ENCODE measurements at regions not wholly inside any gene's neighbourhood (a gene's known extent, or its start where the extent isn't known, plus 50 kb on each side); places are given as distances from the start of the nearest gene placed in this dataset.
"Not testable (repeated sequence)": the region's sequence is repeated elsewhere in the genome, so short reads cannot be mapped to it uniquely, and the experiment has no call there.

- no peaks in the 10 kb centered on the region for H3K27me3 ChIP-seq (ENCODE audit: control insufficient read depth, insufficient read depth)
- DNase-seq (no peak), ATAC-seq (no peak)
- no peak overlapping the region for H3K4me3 ChIP-seq (ENCODE audit: low read length)
- no peaks in the 10 kb centered on the region for H3K4me1 ChIP-seq (ENCODE audit: control insufficient read depth, insufficient read depth, low read length)
- H3K9me3 ChIP-seq (ENCODE audit: control insufficient read depth, low read length): no peaks in the 10 kb centered on the region
- no peak overlapping the region for H3K27ac ChIP-seq (ENCODE audit: low read length)
- intact Hi-C loops (cut with DNase I): no loop called here
Observed at GRCh38 chr7:124183649-124184048, 150.8 kb upstream of the TMEM229A start.

GRCh38 chr7:124179641-124180040 lies 146.8 kb upstream of the TMEM229A start:
- no peak for ATAC-seq
- 92% methylated on average over 2 of the region's 2 CpGs for WGBS

GRCh38 chr7:124177891-124178290 lies 145.0 kb upstream of the TMEM229A start:
- Histone ChIP-seq H3K9me3 (ENCODE audit: control insufficient read depth, low read length) (no peaks in the 10 kb centered on the region), H3K27me3 (ENCODE audit: control insufficient read depth, insufficient read depth) (no peaks in the 10 kb centered on the region), H3K4me1 (ENCODE audit: control insufficient read depth, insufficient read depth, low read length) (no peaks in the 10 kb centered on the region), H3K4me3 (ENCODE audit: low read length) (no peak overlapping the region), H3K27ac (ENCODE audit: low read length) (no peak overlapping the region)
- DNase-seq (no peak), ATAC-seq (no peak)
- intact Hi-C loops (cut with DNase I): no loop called here

More at GRCh38 chr7:124179641-124180040, 146.8 kb upstream of the TMEM229A start:
- no peak overlapping the region for H3K27ac ChIP-seq (ENCODE audit: low read length)
- H3K9me3 ChIP-seq (ENCODE audit: control insufficient read depth, low read length): no peaks in the 10 kb centered on the region
- DNase-seq: no peak
- no peaks in the 10 kb centered on the region for H3K27me3 ChIP-seq (ENCODE audit: control insufficient read depth, insufficient read depth)
- no peaks in the 10 kb centered on the region for H3K4me1 ChIP-seq (ENCODE audit: control insufficient read depth, insufficient read depth, low read length)
- H3K4me3 ChIP-seq (ENCODE audit: low read length): no peak overlapping the region
- intact Hi-C loops (cut with DNase I): no loop called here

GRCh38 chr7:124171812-124172211 lies 138.9 kb upstream of the TMEM229A start:
- 95% methylated on average over 3 of the region's 3 CpGs for WGBS

GRCh38 chr7:124171068-124171467 lies 138.2 kb upstream of the TMEM229A start:
- DNase-seq (peak in 1 of 3 donors; percentile 40), ATAC-seq (no peak)
- Histone ChIP-seq H3K4me3 (ENCODE audit: low read length) (no peak overlapping the region), H3K27ac (ENCODE audit: low read length) (no peak overlapping the region), H3K4me1 (ENCODE audit: control insufficient read depth, insufficient read depth, low read length) (no peaks in the 10 kb centered on the region), H3K9me3 (ENCODE audit: control insufficient read depth, low read length) (no peaks in the 10 kb centered on the region), H3K27me3 (ENCODE audit: control insufficient read depth, insufficient read depth) (no peaks in the 10 kb centered on the region)
- 42% methylated on average over 1 of the region's 1 CpG for WGBS
- intact Hi-C loops (cut with DNase I): loop anchor here in 1 of 4 donors (5.0 kb wide), 1 partner anchor 611 kb away; no protein-coding TSS in a partner anchor

More at GRCh38 chr7:124171812-124172211, 138.9 kb upstream of the TMEM229A start:
- not testable (repeated sequence) for H3K27ac ChIP-seq (ENCODE audit: low read length); H3K27me3 ChIP-seq (ENCODE audit: control insufficient read depth, insufficient read depth); DNase-seq; H3K4me1 ChIP-seq (ENCODE audit: control insufficient read depth, insufficient read depth, low read length); H3K4me3 ChIP-seq (ENCODE audit: low read length); H3K9me3 ChIP-seq (ENCODE audit: control insufficient read depth, low read length); ATAC-seq
- intact Hi-C loops (cut with DNase I): loop anchor here in 1 of 4 donors (5.0 kb wide), 1 partner anchor 610 kb away; no protein-coding TSS in a partner anchor

- intact Hi-C loops (cut with DNase I): loop anchor here in 1 of 4 donors (10.0 kb wide), 1 partner anchor 616 kb away; no protein-coding TSS in a partner anchor
- 36% methylated on average over 2 of the region's 2 CpGs for WGBS
- Histone ChIP-seq H3K27ac (ENCODE audit: low read length) (no peak overlapping the region), H3K27me3 (ENCODE audit: control insufficient read depth, insufficient read depth) (no peaks in the 10 kb centered on the region), H3K9me3 (ENCODE audit: control insufficient read depth, low read length) (no peaks in the 10 kb centered on the region), H3K4me1 (ENCODE audit: control insufficient read depth, insufficient read depth, low read length) (no peaks in the 10 kb centered on the region), H3K4me3 (ENCODE audit: low read length) (no peak overlapping the region)
- DNase-seq: no peak
- ATAC-seq: no peak
Observed at GRCh38 chr7:124168616-124169015, 135.7 kb upstream of the TMEM229A start.

GRCh38 chr7:124162667-124163066 lies 129.8 kb upstream of the TMEM229A start:
- intact Hi-C loops (cut with DNase I): loop anchor here in 1 of 4 donors (10.0 kb wide), 1 partner anchor 622 kb away; no protein-coding TSS in a partner anchor
- Histone ChIP-seq H3K9me3 (ENCODE audit: control insufficient read depth, low read length) (no peaks in the 10 kb centered on the region), H3K27ac (ENCODE audit: low read length) (no peak overlapping the region), H3K4me3 (ENCODE audit: low read length) (no peak overlapping the region), H3K4me1 (ENCODE audit: control insufficient read depth, insufficient read depth, low read length) (no peaks in the 10 kb centered on the region), H3K27me3 (ENCODE audit: control insufficient read depth, insufficient read depth) (no peaks in the 10 kb centered on the region)
- no peak for DNase-seq
- ATAC-seq: no peak

- WGBS: 39% methylated on average over 3 of the region's 3 CpGs
- intact Hi-C loops (cut with DNase I): no loop called here
Observed at GRCh38 chr7:124155432-124156022, 122.7 kb upstream of the TMEM229A start.

GRCh38 chr7:124152859-124153692 lies 120.2 kb upstream of the TMEM229A start:
- no peak for DNase-seq
- ATAC-seq: peak in 1 of 2 donors; percentile 75
- Histone ChIP-seq H3K9me3 (ENCODE audit: control insufficient read depth, low read length) (no peaks in the 10 kb centered on the region), H3K27ac (ENCODE audit: low read length) (no peak overlapping the region), H3K4me3 (ENCODE audit: low read length) (no peak overlapping the region), H3K4me1 (ENCODE audit: control insufficient read depth, insufficient read depth, low read length) (no peaks in the 10 kb centered on the region), H3K27me3 (ENCODE audit: control insufficient read depth, insufficient read depth) (no peaks in the 10 kb centered on the region)
- WGBS: 70% methylated on average over 1 of the region's 1 CpG
- intact Hi-C loops (cut with DNase I): no loop called here

More at GRCh38 chr7:124155432-124156022, 122.7 kb upstream of the TMEM229A start:
- Histone ChIP-seq H3K27me3 (ENCODE audit: control insufficient read depth, insufficient read depth) (no peaks in the 10 kb centered on the region), H3K27ac (ENCODE audit: low read length) (no peak overlapping the region), H3K4me3 (ENCODE audit: low read length) (no peak overlapping the region), H3K9me3 (ENCODE audit: control insufficient read depth, low read length) (no peaks in the 10 kb centered on the region), H3K4me1 (ENCODE audit: control insufficient read depth, insufficient read depth, low read length) (no peaks in the 10 kb centered on the region)
- ATAC-seq (no peak), DNase-seq (no peak)

- DNase-seq: no peak
- intact Hi-C loops (cut with DNase I): no loop called here
- ATAC-seq: no peak
- no peaks in the 10 kb centered on the region for H3K27me3 ChIP-seq (ENCODE audit: control insufficient read depth, insufficient read depth)
- 79% methylated on average over 1 of the region's 1 CpG for WGBS
- H3K27ac ChIP-seq (ENCODE audit: low read length): no peak overlapping the region
- no peak overlapping the region for H3K4me3 ChIP-seq (ENCODE audit: low read length)
- no peaks in the 10 kb centered on the region for H3K4me1 ChIP-seq (ENCODE audit: control insufficient read depth, insufficient read depth, low read length)
- no peaks in the 10 kb centered on the region for H3K9me3 ChIP-seq (ENCODE audit: control insufficient read depth, low read length)
Observed at GRCh38 chr7:124137664-124138063, 104.8 kb upstream of the TMEM229A start.

GRCh38 chr7:124124201-124124600 lies 91.3 kb upstream of the TMEM229A start:
- Histone ChIP-seq H3K27ac (ENCODE audit: low read length) (no peak overlapping the region), H3K9me3 (ENCODE audit: control insufficient read depth, low read length) (no peaks in the 10 kb centered on the region), H3K4me3 (ENCODE audit: low read length) (no peak overlapping the region), H3K27me3 (ENCODE audit: control insufficient read depth, insufficient read depth) (no peaks in the 10 kb centered on the region), H3K4me1 (ENCODE audit: control insufficient read depth, insufficient read depth, low read length) (no peaks in the 10 kb centered on the region)
- 72% methylated on average over 1 of the region's 1 CpG for whole genome bisulfite sequencing
- ATAC-seq (no peak), DNase-seq (no peak)
- intact Hi-C loops (cut with DNase I): no loop called here
